ENCODE measurements at regions not wholly inside any gene's neighbourhood (a gene's known extent, or its start where the extent isn't known, plus 50 kb on each side); places are given as distances from the start of the nearest gene placed in this dataset.

DNA sequence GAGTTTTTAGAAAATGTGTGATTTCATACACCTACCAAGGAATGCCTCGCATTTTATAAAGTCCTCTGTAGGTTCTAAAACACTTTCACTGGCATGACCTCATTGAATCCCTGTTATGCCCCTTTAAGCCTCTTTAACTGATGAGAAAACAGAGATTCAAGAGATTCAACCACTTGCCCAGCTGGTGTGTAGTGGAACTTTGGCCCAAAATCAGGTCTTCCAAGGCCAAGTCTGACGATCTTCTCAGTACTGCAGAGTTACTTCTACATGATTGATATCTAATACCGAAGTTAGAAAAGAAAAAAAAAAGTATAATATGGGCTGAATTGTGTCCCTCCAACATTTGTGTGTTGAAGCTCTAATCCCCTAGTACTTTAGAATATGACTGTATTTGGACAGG, 202.0 kb downstream of the WDR11 start:
- WGBS, 2 donors, result 44 to 63% methylated on average over 3 of the region's 3 CpGs
- intact Hi-C loops (cut with DNase I), result no loop called here
- H3K27me3 ChIP-seq (ENCODE audit: control insufficient read depth in 1 of 2, insufficient read depth in 2 of 2, low read length in 1 of 2), result no peaks in the 10 kb centered on the region
- no peak for ATAC-seq (ENCODE audit: low FRiP score)
- no peak overlapping the region for H3K4me3 ChIP-seq (ENCODE audit: low read length in 2 of 2)
- no peaks in the 10 kb centered on the region for H3K36me3 ChIP-seq (ENCODE audit: control insufficient read depth in 1 of 2, insufficient read depth in 2 of 2, low read length in 1 of 2)
- DNase-seq, result no peak
- H3K9me3 ChIP-seq (ENCODE audit: control insufficient read depth, low read length), result peaks cover 3% of the 10 kb centered on the region
- H3K4me1 ChIP-seq (ENCODE audit: control insufficient read depth in 1 of 2, insufficient read depth in 2 of 2, low read length in 2 of 2), result no peaks in the 10 kb centered on the region
- H3K27ac ChIP-seq (ENCODE audit: low read depth in 1 of 2, low read length in 2 of 2), result no peak overlapping the region

DNA sequence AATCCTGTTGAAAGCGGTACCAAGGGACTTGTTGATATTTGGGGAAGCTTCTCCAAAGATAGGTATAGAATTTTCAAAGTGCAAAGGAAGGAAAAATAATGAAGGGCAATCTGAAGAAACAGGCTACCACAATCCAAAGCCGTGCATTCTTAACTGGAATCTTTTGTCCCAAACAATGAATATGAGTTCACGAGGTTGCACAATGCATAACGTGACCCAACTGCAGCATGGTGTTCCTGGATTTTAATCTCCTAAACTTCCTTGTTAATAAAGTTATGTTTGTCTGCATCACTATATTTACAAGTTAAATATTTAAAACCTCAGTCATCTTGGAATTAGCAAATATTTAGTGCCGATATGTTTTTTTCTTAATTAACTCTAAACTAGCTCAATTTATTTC, 203.7 kb downstream of the WDR11 start:
- ATAC-seq (ENCODE audit: low FRiP score) (no peak), DNase-seq (no peak)
- Histone ChIP-seq H3K27ac (ENCODE audit: low read depth in 1 of 2, low read length in 2 of 2) (no peak overlapping the region), H3K27me3 (ENCODE audit: control insufficient read depth in 1 of 2, insufficient read depth in 2 of 2, low read length in 1 of 2) (no peaks in the 10 kb centered on the region), H3K36me3 (ENCODE audit: control insufficient read depth in 1 of 2, insufficient read depth in 2 of 2, low read length in 1 of 2) (no peaks in the 10 kb centered on the region), H3K9me3 (ENCODE audit: control insufficient read depth, low read length) (peaks cover 3% of the 10 kb centered on the region), H3K4me3 (ENCODE audit: low read length in 2 of 2) (no peak overlapping the region), H3K4me1 (ENCODE audit: control insufficient read depth in 1 of 2, insufficient read depth in 2 of 2, low read length in 2 of 2) (no peaks in the 10 kb centered on the region)
- 89 to 94% methylated on average over 5 of the region's 5 CpGs for WGBS, 2 donors
- intact Hi-C loops (cut with DNase I), result no loop called here

DNA sequence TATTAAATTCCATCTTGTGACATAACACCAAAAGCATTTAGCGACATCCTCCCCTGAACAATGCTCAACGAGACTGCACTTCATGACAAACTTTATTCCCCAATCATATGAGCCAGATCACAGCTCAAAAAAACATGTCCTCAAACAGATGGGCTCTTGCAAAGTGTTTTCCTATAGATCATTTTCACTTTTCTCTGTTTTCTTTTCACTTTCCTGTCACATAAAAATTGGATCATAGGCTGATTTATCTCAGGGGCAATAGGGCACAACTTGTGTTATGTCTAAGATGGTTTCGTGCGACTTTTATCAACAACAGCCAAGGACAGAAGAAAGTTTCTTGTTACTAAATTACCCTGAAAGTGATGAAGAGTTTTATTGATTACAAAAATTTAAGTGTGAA, 206.1 kb downstream of the WDR11 start:
- intact Hi-C loops (cut with DNase I), result no loop called here
- no peak for ATAC-seq (ENCODE audit: low FRiP score)
- DNase-seq, result no peak
- Histone ChIP-seq H3K27me3 (ENCODE audit: control insufficient read depth in 1 of 2, insufficient read depth in 2 of 2, low read length in 1 of 2) (no peaks in the 10 kb centered on the region), H3K4me3 (ENCODE audit: low read length in 2 of 2) (no peak overlapping the region), H3K4me1 (ENCODE audit: control insufficient read depth in 1 of 2, insufficient read depth in 2 of 2, low read length in 2 of 2) (no peaks in the 10 kb centered on the region), H3K36me3 (ENCODE audit: control insufficient read depth in 1 of 2, insufficient read depth in 2 of 2, low read length in 1 of 2) (no peaks in the 10 kb centered on the region), H3K27ac (ENCODE audit: low read depth in 1 of 2, low read length in 2 of 2) (no peak overlapping the region), H3K9me3 (ENCODE audit: control insufficient read depth, low read length) (peaks cover 3% of the 10 kb centered on the region)
- 46 to 62% methylated on average over 4 of the region's 4 CpGs for WGBS, 2 donors

DNA sequence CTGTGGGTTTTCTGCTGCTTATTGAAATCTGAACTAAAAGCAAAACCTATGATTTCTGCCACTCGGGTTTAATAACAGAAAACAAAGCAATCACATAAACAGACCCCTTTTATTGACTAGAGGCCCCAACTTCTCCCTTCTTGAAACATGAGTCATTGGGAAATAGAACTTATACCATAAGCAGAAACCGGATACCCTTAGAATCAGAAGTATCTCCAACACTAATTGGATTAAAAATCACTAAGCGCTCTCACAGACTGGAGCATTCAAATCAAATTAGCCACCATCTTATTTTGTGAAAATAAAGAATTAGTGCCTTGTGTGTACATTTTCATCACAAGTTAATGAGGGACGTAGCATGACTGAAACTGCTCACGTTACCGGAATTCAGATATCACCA, 206.9 kb downstream of the WDR11 start:
- WGBS, 2 donors, result 91 to 93% methylated on average over 6 of the region's 6 CpGs
- no peak overlapping the region for H3K4me3 ChIP-seq (ENCODE audit: low read length in 2 of 2)
- peaks cover 5% of the 10 kb centered on the region for H3K9me3 ChIP-seq (ENCODE audit: control insufficient read depth, low read length)
- ATAC-seq (ENCODE audit: low FRiP score) (no peak), DNase-seq (no peak)
- intact Hi-C loops (cut with DNase I), result no loop called here
- no peaks in the 10 kb centered on the region for H3K27me3 ChIP-seq (ENCODE audit: control insufficient read depth in 1 of 2, insufficient read depth in 2 of 2, low read length in 1 of 2)
- no peak overlapping the region for H3K27ac ChIP-seq (ENCODE audit: low read depth in 1 of 2, low read length in 2 of 2)
- H3K36me3 ChIP-seq (ENCODE audit: control insufficient read depth in 1 of 2, insufficient read depth in 2 of 2, low read length in 1 of 2), result no peaks in the 10 kb centered on the region
- H3K4me1 ChIP-seq (ENCODE audit: control insufficient read depth in 1 of 2, insufficient read depth in 2 of 2, low read length in 2 of 2), result no peaks in the 10 kb centered on the region

DNA sequence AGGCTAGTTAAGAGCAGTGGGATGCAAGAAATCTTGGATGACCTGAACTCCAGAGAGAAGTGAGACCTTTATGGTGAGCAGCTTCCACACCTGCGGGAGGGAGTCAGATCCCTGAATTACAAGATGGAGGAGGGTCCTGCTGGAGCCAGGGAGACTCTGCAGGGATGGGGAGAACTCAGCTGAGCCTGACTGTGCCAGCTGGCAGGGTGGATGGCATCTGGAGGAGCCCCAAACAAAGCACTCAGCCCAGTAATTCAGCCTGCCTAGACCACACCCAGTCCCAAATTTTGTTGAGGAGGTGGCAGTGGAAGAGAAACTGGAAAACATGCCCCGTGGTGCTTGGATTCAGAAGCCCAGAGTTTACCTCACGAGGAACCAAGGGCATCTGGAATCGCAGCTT, 208.2 kb downstream of the WDR11 start:
- DNase-seq (no peak), ATAC-seq (ENCODE audit: low FRiP score) (no peak)
- Histone ChIP-seq H3K27me3 (ENCODE audit: control insufficient read depth in 1 of 2, insufficient read depth in 2 of 2, low read length in 1 of 2) (no peaks in the 10 kb centered on the region), H3K4me1 (ENCODE audit: control insufficient read depth in 1 of 2, insufficient read depth in 2 of 2, low read length in 2 of 2) (no peaks in the 10 kb centered on the region), H3K9me3 (ENCODE audit: control insufficient read depth, low read length) (peaks cover 2% of the 10 kb centered on the region), H3K4me3 (ENCODE audit: low read length in 2 of 2) (no peak overlapping the region), H3K27ac (ENCODE audit: low read depth in 1 of 2, low read length in 2 of 2) (no peak overlapping the region), H3K36me3 (ENCODE audit: control insufficient read depth in 1 of 2, insufficient read depth in 2 of 2, low read length in 1 of 2) (no peaks in the 10 kb centered on the region)
- WGBS, 2 donors, result 37 to 39% methylated on average over 4 of the region's 4 CpGs
- intact Hi-C loops (cut with DNase I), result no loop called here

DNA sequence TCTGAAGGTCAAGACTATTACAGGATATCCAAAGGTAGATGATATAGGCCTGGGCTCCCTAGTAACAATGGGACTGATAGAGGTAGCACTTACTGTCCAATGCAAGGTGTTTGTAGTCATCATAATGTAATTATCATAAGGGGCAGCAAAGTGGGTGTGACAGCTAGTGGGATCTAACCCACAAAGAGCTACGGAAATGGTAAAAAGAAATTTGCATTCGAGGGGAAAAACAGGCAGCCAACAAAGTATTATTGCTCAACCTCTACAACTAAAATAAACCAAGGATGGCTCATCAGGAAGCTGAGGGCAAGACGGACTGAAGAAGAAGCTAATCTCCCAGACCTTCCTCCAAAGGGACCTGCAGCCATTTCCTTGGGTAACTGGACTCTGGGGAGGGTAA, 211.0 kb downstream of the WDR11 start:
- no peak for ATAC-seq (ENCODE audit: low FRiP score)
- Histone ChIP-seq H3K36me3 (ENCODE audit: control insufficient read depth in 1 of 2, insufficient read depth in 2 of 2, low read length in 1 of 2) (no peaks in the 10 kb centered on the region), H3K27ac (ENCODE audit: low read depth in 1 of 2, low read length in 2 of 2) (no peak overlapping the region), H3K4me1 (ENCODE audit: control insufficient read depth in 1 of 2, insufficient read depth in 2 of 2, low read length in 2 of 2) (no peaks in the 10 kb centered on the region), H3K4me3 (ENCODE audit: low read length in 2 of 2) (no peak overlapping the region), H3K9me3 (ENCODE audit: control insufficient read depth, low read length) (peaks cover 2% of the 10 kb centered on the region), H3K27me3 (ENCODE audit: control insufficient read depth in 1 of 2, insufficient read depth in 2 of 2, low read length in 1 of 2) (no peaks in the 10 kb centered on the region)
- no peak for DNase-seq
- intact Hi-C loops (cut with DNase I), result no loop called here
- 79 to 89% methylated on average over 3 of the region's 3 CpGs for WGBS, 2 donors

DNA sequence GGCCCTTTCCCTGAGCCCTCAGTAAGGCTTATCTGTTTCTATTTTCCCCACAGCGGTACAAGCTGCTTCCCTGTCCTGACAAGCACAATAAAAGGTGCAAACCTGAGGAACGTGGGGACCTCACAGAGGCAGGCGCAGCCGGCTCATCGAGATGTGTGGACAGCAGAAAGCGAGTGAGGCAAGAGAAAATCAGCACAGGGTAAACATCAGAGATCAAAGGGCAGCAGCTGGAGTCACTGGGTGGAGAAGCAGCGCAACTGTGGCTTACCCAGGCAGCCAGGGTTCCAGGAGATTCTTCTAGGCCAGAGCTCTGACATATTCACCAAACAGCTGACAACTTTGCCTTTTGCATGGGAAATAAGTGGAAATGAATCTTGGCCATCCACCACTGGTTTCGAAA, 212.6 kb downstream of the WDR11 start:
- Histone ChIP-seq H3K36me3 (ENCODE audit: control insufficient read depth in 1 of 2, insufficient read depth in 2 of 2, low read length in 1 of 2) (no peaks in the 10 kb centered on the region), H3K4me3 (ENCODE audit: low read length in 2 of 2) (no peak overlapping the region), H3K9me3 (ENCODE audit: control insufficient read depth, low read length) (peaks cover 4% of the 10 kb centered on the region), H3K27ac (ENCODE audit: low read depth in 1 of 2, low read length in 2 of 2) (no peak overlapping the region), H3K4me1 (ENCODE audit: control insufficient read depth in 1 of 2, insufficient read depth in 2 of 2, low read length in 2 of 2) (no peaks in the 10 kb centered on the region), H3K27me3 (ENCODE audit: control insufficient read depth in 1 of 2, insufficient read depth in 2 of 2, low read length in 1 of 2) (no peaks in the 10 kb centered on the region)
- intact Hi-C loops (cut with DNase I), result no loop called here
- no peak for DNase-seq
- ATAC-seq (ENCODE audit: low FRiP score), result no peak
- WGBS, 2 donors, result 62% methylated on average over 8 of the region's 8 CpGs

DNA sequence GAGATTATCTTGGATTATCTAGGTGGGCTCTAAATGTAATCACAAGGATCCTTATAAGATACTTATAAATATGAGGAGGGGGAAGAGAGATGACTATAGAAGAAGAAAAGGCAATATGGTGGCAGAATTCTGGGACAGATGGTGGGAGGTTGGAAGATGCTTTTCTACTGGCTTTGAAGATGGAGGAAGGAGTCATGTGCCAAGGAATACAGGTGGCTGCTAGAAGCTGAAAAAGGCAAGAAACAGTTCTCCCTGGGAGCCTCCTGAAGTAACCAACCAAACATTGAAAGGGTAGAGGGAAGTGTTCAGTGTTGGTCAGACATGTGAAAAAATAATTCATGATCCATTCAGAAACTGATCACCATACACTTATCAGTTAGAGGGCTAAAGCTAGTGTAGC, 213.3 kb downstream of the WDR11 start:
- no peaks in the 10 kb centered on the region for H3K36me3 ChIP-seq (ENCODE audit: control insufficient read depth in 1 of 2, insufficient read depth in 2 of 2, low read length in 1 of 2)
- no peak overlapping the region for H3K4me3 ChIP-seq (ENCODE audit: low read length in 2 of 2)
- no peak overlapping the region for H3K27ac ChIP-seq (ENCODE audit: low read depth in 1 of 2, low read length in 2 of 2)
- H3K27me3 ChIP-seq (ENCODE audit: control insufficient read depth in 1 of 2, insufficient read depth in 2 of 2, low read length in 1 of 2), result no peaks in the 10 kb centered on the region
- intact Hi-C loops (cut with DNase I), result no loop called here
- ATAC-seq (ENCODE audit: low FRiP score) (no peak), DNase-seq (no peak)
- H3K9me3 ChIP-seq (ENCODE audit: control insufficient read depth, low read length), result peaks cover 4% of the 10 kb centered on the region
- H3K4me1 ChIP-seq (ENCODE audit: control insufficient read depth in 1 of 2, insufficient read depth in 2 of 2, low read length in 2 of 2), result no peaks in the 10 kb centered on the region

DNA sequence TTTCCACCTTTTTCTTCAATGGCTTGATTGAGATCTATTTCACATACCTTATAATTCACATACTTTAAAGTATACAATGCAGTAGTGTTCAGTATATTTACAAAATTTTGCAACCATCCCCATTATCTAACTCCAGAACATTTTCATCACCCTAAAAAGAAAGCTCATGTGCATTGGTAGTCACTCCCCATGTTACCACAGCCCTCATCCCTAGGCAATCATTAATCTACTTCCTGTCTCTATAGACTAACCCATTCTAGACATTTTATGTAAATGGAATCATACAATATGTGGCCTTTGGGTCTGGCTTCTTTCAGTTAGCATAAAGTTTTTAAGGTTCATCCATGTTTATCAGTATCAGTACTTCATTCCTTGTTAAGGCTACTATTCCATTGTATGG, 214.2 kb downstream of the WDR11 start:
- Histone ChIP-seq H3K9me3 (ENCODE audit: control insufficient read depth, low read length) (peaks cover 4% of the 10 kb centered on the region), H3K36me3 (ENCODE audit: control insufficient read depth in 1 of 2, insufficient read depth in 2 of 2, low read length in 1 of 2) (no peaks in the 10 kb centered on the region), H3K27ac (ENCODE audit: low read depth in 1 of 2, low read length in 2 of 2) (no peak overlapping the region), H3K4me1 (ENCODE audit: control insufficient read depth in 1 of 2, insufficient read depth in 2 of 2, low read length in 2 of 2) (no peaks in the 10 kb centered on the region), H3K4me3 (ENCODE audit: low read length in 2 of 2) (no peak overlapping the region), H3K27me3 (ENCODE audit: control insufficient read depth in 1 of 2, insufficient read depth in 2 of 2, low read length in 1 of 2) (no peaks in the 10 kb centered on the region)
- DNase-seq (no peak), ATAC-seq (ENCODE audit: low FRiP score) (no peak)
- intact Hi-C loops (cut with DNase I), result no loop called here

All from aorta (tissue), 5 donors.